Dedifferentiated amniotic fluid mesenchymal stem cell (primary cell): ENCODE measurements at regions not wholly inside any gene's neighbourhood (a gene's known extent, or its start where the extent isn't known, plus 50 kb on each side); places are given as distances from the start of the nearest gene placed in this dataset.

Experiments used
- DNase-seq: peaks from one replicate; pipeline ENCODE4 v3.0.0-alpha.2; 2016; ENCODE audit errors: extremely low spot score

DNA sequence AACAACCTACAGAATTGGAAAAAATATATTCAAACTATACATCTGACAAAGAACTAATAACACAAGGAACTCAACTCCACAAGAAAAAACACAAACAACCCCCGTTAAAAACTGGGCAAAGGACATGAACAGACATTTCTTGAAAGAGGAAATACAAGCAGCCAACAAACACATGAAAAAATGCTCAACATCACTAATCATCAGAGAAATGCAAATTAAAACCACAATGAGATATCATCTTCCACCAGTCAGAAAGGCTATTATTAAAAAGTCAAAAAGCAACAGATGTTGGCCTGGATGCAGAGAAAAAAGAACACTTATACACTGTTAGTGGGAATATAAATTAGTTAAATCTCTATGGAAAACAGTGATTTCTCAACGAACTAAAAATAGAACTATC lies 82.6 kb upstream of the CCDC91 start:
- DNase-seq: no peak

DNA sequence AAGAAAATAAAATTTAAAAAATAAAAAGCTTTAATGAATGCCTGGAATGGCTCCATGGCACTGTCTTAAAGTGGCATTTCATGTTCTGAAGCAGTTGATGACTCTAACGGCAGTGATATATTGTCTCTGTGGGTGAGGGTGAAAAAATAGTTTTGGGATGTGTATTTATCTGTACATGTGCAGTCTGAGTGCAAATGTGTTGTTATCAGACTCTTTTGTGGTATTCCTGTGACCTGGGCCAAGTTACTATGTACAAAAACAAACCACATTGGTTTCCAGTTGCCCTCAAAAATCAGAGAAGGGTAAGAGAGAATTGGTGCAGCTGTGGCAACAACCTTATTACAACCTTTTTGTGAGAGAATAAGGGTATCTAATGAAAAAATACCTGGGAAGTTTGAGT lies 81.7 kb upstream of the CCDC91 start:
- DNase-seq: no peak

DNA sequence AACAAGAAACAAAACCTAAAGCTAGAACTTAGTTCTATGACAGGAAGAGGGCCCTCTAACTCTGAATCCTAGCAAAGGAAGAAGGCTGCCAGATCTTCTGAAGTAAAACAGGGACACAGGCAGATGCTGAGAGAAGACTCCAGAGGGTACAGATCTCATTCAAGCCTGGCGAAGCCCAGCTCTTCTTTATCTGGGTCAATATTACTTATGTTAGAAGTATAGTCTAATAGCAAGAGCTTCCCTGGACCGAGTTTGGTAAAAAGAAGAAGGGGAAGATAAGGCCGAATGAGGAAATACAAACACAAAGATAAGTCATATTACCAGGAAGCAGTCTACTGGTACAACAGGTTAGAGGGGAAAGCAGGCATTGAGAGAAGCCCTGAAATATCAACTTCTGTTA lies 79.9 kb upstream of the CCDC91 start:
- DNase-seq: no peak

DNA sequence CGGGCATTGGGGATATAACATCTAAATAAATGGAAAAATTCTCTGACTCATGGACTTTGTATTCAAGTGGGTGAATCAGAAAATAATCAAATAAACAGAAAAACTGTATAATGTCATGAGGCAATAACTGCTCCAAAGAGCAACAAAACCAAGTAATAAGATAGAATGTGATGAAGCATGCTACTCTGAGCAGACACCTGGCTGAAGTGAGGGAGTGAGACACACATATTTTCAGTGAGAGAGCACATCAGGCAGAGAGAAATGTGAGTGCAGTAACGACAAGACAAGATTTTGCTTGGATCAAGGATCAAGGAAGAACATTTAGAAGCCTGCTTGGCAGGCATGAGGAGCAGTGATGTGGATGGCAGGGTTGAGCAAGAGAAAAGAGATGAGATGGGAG lies 75.8 kb upstream of the CCDC91 start:
- DNase-seq: peak; percentile 31

DNA sequence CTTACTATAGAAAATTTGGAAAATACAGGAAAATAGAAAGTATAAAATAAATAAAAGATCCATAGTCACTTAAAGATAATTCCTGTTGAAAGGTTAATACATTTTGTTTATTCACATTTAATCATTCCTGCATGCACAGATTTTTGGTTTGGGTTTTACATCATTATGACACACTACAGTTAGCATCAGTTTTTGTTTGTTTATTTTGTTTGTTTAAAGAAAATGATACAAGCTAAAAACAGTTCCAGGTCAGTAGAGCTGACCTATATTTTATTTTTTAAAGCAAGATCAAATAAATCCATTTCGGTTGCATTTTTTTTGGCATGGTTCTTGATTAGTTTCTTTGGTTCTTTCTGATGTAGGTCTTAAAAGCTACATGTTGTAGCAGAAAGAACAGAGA lies 68.8 kb upstream of the CCDC91 start:
- peak; percentile 21 for DNase-seq

GRCh38 chr12:28121899-28122655 lies 68.2 kb upstream of the CCDC91 start:
- DNase-seq: no peak

DNA sequence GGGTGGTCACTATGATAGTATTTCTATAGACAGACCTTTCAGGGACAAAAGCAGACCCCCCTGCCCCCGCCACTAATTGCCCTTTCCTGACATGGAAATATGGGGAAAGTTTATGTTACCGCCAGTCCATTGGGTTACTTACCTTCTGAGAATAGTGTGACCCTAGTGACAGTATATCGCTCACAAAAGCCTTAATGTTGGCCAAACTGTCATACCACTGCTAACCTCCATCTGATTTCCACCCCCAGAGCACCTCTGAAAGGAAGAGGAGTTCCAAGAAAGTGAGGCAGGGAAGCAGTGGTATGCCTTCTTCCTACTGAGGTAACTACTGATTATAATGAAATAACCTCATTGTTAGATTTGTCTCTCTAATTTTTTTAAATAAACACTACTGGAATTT lies 67.5 kb upstream of the CCDC91 start:
- no peak for DNase-seq

DNA sequence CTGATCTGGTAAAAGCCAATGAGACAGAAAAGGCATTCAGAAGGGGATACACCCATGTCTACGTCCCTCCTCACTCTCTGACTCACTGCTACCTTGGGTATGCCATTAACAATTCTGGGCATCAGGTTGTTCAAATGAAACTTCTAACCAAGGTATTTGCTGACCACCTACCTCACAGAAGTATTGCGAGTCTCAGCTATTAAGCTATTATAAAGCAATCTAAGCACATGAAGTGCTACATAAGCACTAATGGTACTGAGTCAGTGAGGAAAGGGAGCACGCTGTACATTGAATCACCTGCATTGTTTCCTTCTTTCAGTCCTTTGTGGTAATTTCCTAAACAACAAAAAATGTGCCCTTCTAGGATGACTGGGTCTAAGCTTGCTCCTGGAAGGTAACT lies 62.8 kb upstream of the CCDC91 start:
- DNase-seq: no peak

GRCh38 chr12:28129031-28129430 lies 61.2 kb upstream of the CCDC91 start:
- DNase-seq: no peak

DNA sequence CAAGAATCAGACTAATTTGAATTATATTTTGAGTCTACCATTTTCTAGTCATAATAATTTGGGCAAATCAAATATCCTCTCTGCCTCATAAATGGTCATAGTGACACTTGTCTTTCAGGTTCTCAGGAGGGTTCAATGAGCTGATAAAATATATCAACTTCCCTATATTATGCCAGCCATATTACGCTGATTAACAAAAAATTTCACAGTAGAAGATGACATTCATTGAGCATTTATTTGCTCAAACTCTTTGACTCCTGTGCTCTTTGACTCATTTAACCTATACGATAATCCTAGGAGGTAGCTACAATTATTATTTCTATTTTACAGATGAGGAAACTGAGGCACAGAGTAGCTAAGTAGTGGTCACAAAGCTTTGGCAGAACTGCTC lies 60.0 kb upstream of the CCDC91 start:
- no peak for DNase-seq

- DNase-seq: peak; percentile 92
Measured at GRCh38 chr12:28130625-28131598, 59.3 kb upstream of the CCDC91 start.

DNA sequence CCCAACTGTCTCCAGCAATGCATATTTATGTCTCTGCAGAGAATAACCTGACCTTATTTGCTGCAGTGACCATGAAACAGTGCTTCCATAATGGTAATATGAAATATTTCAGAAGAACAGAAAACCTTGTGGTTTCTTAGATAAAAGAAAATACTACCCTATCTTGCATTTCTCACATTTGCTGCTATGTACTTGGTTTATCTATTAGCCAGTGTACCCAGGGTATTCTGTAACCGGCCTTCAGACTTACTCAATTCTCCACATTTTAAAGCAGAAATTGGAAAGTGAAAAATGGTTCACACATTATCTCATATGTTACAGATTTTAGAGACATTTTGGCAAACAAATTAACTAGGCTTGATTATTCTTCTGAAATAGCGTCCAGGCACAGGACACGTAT lies 57.9 kb upstream of the CCDC91 start:
- DNase-seq: no peak

DNA sequence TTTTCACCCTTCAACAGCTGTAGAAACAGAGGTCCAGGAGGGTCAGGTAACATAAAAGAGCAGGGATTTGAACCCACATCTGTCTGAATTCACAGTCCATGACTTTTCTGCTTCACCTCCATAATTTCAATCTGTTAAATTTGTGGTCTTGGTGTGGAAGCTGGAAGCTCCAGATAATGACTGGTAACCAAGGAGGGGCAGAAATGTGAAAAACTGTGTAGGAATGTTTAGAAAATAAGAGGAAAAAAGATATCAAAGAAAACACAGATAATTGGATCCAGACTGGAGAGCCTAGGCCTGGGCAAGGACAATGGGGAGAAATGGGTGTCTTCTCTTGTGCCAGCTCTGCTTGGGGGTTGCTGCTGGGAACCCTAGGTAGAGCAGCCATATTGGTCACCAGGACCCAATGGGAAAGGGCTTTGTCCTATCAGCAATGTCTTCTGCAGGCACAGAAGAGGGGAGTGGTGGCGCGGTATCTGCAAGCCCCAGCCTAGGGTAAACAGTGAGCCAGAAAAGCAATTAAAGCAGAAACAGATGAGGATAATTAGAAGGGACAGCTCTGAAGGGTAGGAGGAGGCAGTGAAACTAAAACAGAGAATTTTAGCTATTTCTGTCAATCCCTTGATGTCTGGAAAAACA lies 54.3 kb upstream of the CCDC91 start:
- DNase-seq: no peak

GRCh38 chr12:28137414-28137813 lies 52.8 kb upstream of the CCDC91 start:
- no peak for DNase-seq

DNA sequence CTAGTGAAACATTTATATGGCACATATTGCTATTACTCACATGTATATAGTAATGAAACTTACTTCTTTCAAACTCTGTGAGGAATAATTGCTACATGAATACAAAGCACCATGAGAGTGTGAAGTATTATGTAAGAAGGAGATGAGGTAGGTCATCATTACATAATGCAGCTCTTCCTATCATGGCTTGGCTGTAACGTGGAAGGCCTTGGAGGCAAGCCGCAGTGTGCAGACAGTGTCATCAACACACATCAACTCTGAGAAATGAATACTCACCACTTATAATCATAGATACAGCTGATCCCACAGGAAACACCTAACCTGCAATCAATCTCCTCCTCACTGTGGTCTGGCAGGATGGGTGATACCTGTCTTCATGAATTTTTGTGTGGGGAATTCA lies 49.9 kb upstream of the CCDC91 start:
- DNase-seq: no peak
